Cardiac muscle cell (in vitro differentiated cells and primary cell): ENCODE measurements at regions not wholly inside any gene's neighbourhood (a gene's known extent, or its start where the extent isn't known, plus 50 kb on each side); places are given as distances from the start of the nearest gene placed in this dataset.

Experiments
- DNase-seq, 2 donors: peaks; one replicate each; pipeline versions ENCODE4 v3.0.0 to v3.0.0-alpha.2; 2010 to 2017; ENCODE audit warnings: low read depth in 1 of 2, low spot score in 1 of 2
- H3K27ac ChIP-seq: fragments of 200-600 bp; sonication (generic); 2 replicates; pipeline ENCODE4 v1.5.1; 2016
- H3K27me3 ChIP-seq: fragments of 200-600 bp; sonication (generic); 2 replicates; pipeline ENCODE4 v1.6.0; 2016; ENCODE audit warnings: control low read depth
- H3K36me3 ChIP-seq: fragments of 200-600 bp; sonication (generic); 2 replicates; pipeline ENCODE4 v1.5.1; 2016; ENCODE audit warnings: control low read depth
- H3K4me1 ChIP-seq: fragments of 200-600 bp; sonication (generic); 2 replicates; pipeline ENCODE4 v1.8.1; 2017; ENCODE audit warnings: low read depth, mild to moderate bottlenecking, mixed run types
- H3K4me3 ChIP-seq: fragments of 200-600 bp; sonication (generic); 2 replicates; pipeline ENCODE4 v1.5.1; 2016; ENCODE audit warnings: mild to moderate bottlenecking
- H3K9me3 ChIP-seq: fragments of 200-600 bp; sonication (generic); 2 replicates; pipeline ENCODE4 v1.5.1; 2017; ENCODE audit warnings: low read depth, mild to moderate bottlenecking, control low read depth
- TF ChIP-seq, protein P1 (sequence below): IDR thresholded peaks from 2 replicates; pipeline ENCODE4 v1.5.1; 2012; ENCODE audit warnings: low read depth, mild to moderate bottlenecking, low read length

- Histone ChIP-seq H3K27ac (no peak overlapping the region), H3K9me3 (no peaks in the 10 kb centered on the region), H3K4me1 (no peaks in the 10 kb centered on the region), H3K36me3 (no peaks in the 10 kb centered on the region), H3K4me3 (no peak overlapping the region), H3K27me3 (no peaks in the 10 kb centered on the region)
- TF ChIP-seq, protein P1, sequence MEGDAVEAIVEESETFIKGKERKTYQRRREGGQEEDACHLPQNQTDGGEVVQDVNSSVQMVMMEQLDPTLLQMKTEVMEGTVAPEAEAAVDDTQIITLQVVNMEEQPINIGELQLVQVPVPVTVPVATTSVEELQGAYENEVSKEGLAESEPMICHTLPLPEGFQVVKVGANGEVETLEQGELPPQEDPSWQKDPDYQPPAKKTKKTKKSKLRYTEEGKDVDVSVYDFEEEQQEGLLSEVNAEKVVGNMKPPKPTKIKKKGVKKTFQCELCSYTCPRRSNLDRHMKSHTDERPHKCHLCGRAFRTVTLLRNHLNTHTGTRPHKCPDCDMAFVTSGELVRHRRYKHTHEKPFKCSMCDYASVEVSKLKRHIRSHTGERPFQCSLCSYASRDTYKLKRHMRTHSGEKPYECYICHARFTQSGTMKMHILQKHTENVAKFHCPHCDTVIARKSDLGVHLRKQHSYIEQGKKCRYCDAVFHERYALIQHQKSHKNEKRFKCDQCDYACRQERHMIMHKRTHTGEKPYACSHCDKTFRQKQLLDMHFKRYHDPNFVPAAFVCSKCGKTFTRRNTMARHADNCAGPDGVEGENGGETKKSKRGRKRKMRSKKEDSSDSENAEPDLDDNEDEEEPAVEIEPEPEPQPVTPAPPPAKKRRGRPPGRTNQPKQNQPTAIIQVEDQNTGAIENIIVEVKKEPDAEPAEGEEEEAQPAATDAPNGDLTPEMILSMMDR = no peak
- DNase-seq = peak in 1 of 2 donors; percentile 42
These were observed 263.3 kb downstream of the MRPL39 start for GRCh38 chr21:25343774-25344545.

- H3K4me3 ChIP-seq = no peak overlapping the region
- no peaks in the 10 kb centered on the region for H3K27me3 ChIP-seq
- TF ChIP-seq, protein P1 = no peak
- peaks cover 5% of the 10 kb centered on the region for H3K4me1 ChIP-seq
- H3K9me3 ChIP-seq = no peaks in the 10 kb centered on the region
- no peaks in the 10 kb centered on the region for H3K36me3 ChIP-seq
- peak in 1 of 2 donors; percentile 54 for DNase-seq
- H3K27ac ChIP-seq = no peak overlapping the region
These were observed 264.5 kb downstream of the MRPL39 start for GRCh38 chr21:25342816-25343215.

DNA sequence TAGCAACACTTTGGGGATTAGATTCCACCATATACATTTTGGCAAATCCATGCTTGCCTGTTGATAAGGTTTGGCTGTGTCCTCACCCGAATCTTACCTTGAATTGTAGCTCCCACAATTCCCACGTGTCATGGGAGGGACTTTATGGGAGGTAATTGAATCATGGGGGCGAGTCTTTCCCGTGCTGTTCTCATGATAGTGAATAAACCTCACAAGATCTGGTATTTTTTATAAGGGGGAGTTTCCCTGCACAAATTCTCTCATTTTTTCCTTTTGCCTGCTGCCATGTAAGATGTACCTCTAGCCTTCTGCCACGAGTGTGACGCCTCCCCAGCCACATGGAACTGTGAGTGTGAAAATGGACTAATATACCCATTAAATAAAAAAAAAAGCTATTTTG lies 265.3 kb downstream of the MRPL39 start:
- no peaks in the 10 kb centered on the region for H3K36me3 ChIP-seq
- H3K27me3 ChIP-seq = no peaks in the 10 kb centered on the region
- TF ChIP-seq, protein P1 = no peak
- no peak overlapping the region for H3K4me3 ChIP-seq
- no peak for DNase-seq
- H3K4me1 ChIP-seq = peaks cover 7% of the 10 kb centered on the region
- no peaks in the 10 kb centered on the region for H3K9me3 ChIP-seq
- H3K27ac ChIP-seq = no peak overlapping the region

DNA sequence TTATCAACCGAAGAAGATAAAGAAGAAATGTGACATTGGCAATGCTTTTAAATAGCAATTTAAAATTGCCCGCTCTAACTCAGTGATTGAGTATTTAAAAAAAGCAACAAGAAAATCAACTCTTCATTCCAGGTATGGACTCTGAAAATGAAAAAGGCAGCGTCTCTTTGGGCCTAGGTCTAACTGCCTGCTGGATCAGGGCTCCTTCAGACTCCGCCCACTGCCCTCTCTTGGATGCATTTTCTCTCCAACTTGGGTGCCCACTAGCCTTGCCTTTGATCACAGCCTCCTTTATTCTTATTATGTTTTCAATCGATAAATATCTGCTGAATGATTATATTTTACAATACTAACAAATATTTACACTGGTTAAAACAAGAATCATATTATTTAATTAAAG lies 268.9 kb downstream of the MRPL39 start:
- Histone ChIP-seq H3K27me3 (no peaks in the 10 kb centered on the region), H3K9me3 (no peaks in the 10 kb centered on the region), H3K36me3 (no peaks in the 10 kb centered on the region), H3K4me3 (no peak overlapping the region), H3K27ac (no peak overlapping the region), H3K4me1 (peaks cover 7% of the 10 kb centered on the region)
- TF ChIP-seq, protein P1 = no peak
- DNase-seq = peak in 1 of 2 donors; percentile 1

GRCh38 chr21:25334046-25334730 lies 273.1 kb downstream of the MRPL39 start:
- Histone ChIP-seq H3K4me3 (no peak overlapping the region), H3K4me1 (peaks cover 7% of the 10 kb centered on the region), H3K36me3 (no peaks in the 10 kb centered on the region), H3K27ac (no peak overlapping the region), H3K27me3 (no peaks in the 10 kb centered on the region), H3K9me3 (no peaks in the 10 kb centered on the region)
- TF ChIP-seq, protein P1 = no peak
- DNase-seq = no peak
